A673 (cell line): ENCODE measurements at regions not wholly inside any gene's neighbourhood (a gene's known extent, or its start where the extent isn't known, plus 50 kb on each side); places are given as distances from the start of the nearest gene placed in this dataset.

Experiments used
- CTCF ChIP-seq: fragments of 300-800, 200-600 bp; sonication (generic); conservative IDR thresholded peaks from 2 replicates; pipeline ENCODE4 v1.5.1; 2017; ENCODE audit warnings: low read depth, mild to moderate bottlenecking, antibody characterized with exemption, low read length, moderate library complexity, mixed read lengths
- EZH2 ChIP-seq: fragments of 200-600 bp; sonication (generic); IDR thresholded peaks from 2 replicates; pipeline ENCODE4 v1.6.1; 2017; ENCODE audit warnings: borderline replicate concordance, low read depth, mild to moderate bottlenecking, mixed read lengths, antibody characterized with exemption, low read length; ENCODE audit not compliant: poor library complexity, severe bottlenecking

DNA sequence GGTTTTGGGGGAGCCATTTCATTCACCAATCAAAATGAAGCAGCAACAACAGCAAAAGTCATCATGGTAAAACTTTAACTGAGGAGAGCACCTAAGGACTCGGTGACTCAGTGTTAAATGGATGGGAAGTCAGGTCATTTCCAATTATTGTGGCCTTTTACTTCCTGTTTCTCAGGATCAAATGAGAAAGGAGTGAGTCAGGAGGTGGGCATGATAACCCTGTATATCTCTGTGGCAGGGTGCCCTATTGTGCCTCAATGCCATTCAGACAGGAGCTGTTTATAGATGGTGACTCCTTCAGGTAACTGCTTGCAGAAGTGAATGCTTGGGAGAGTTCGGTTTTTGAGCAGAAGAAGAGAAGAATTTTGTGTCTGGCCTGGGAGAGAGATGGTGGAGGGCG, 135.5 kb upstream of the CPM start:
- TF ChIP-seq CTCF (no peak), EZH2 (no peak)
